ENCODE measurements at regions not wholly inside any gene's neighbourhood (a gene's known extent, or its start where the extent isn't known, plus 50 kb on each side); places are given as distances from the start of the nearest gene placed in this dataset.

GRCh38 chr6:27539551-27539950, 66.6 kb upstream of the ZNF184 start:
- TF ChIP-seq CTCF (conservative IDR thresholded peaks at IDR 0.05 in 1 of 2, IDR thresholded peaks at IDR 0.05 in 1 of 2; ENCODE audit: extremely low read depth in 1 of 2, insufficient read depth in 1 of 2, low read depth in 1 of 2, low read length in 2 of 2) (no peak), EZH2 (IDR thresholded peaks at IDR 0.05; ENCODE audit: borderline replicate concordance, low read length) (no peak)
